H9 (cell line): ENCODE measurements at regions not wholly inside any gene's neighbourhood (a gene's known extent, or its start where the extent isn't known, plus 50 kb on each side); places are given as distances from the start of the nearest gene placed in this dataset.

Experiments
- DNase-seq: peaks from one replicate; pipeline ENCODE4 v3.0.0-alpha.2; 2017
- H2AFZ ChIP-seq: one replicate; pipeline ENCODE4 v1.6.1; 2013; ENCODE audit warnings: mild to moderate bottlenecking, low read length, control low read depth, moderate library complexity
- H2AK5ac ChIP-seq: 2 replicates; pipeline ENCODE4 v1.6.1; 2013; ENCODE audit warnings: low read length, control low read depth, mixed read lengths; ENCODE audit not compliant: insufficient read length
- H2BK120ac ChIP-seq: one replicate; pipeline ENCODE4 v1.6.1; 2013; ENCODE audit warnings: low read depth, mild to moderate bottlenecking, low read length, control low read depth, inconsistent platforms; ENCODE audit not compliant: poor library complexity, severe bottlenecking
- H2BK12ac ChIP-seq: 2 replicates; pipeline ENCODE4 v1.6.1; 2013; ENCODE audit warnings: low read length, control low read depth, mixed read lengths, low read depth; ENCODE audit not compliant: insufficient read length
- H2BK15ac ChIP-seq: 2 replicates; pipeline ENCODE4 v1.6.1; 2013; ENCODE audit warnings: low read depth, low read length, control low read depth
- H2BK20ac ChIP-seq: one replicate; pipeline ENCODE4 v1.6.1; 2013; ENCODE audit warnings: low read depth, mild to moderate bottlenecking, low read length, control low read depth, inconsistent platforms; ENCODE audit not compliant: poor library complexity, severe bottlenecking
- H2BK5ac ChIP-seq: 2 replicates; pipeline ENCODE4 v1.6.1; 2013; ENCODE audit warnings: low read length, control low read depth, mixed read lengths; ENCODE audit not compliant: insufficient read length
- H3K14ac ChIP-seq: 2 replicates; pipeline ENCODE4 v1.6.1; 2013; ENCODE audit warnings: low read length, control low read depth; ENCODE audit not compliant: insufficient read depth
- H3K18ac ChIP-seq: 2 replicates; pipeline ENCODE4 v1.6.1; 2013; ENCODE audit warnings: low read depth, mild to moderate bottlenecking, mixed read lengths, low read length, control low read depth; ENCODE audit not compliant: insufficient read length
- H3K23ac ChIP-seq: 2 replicates; pipeline ENCODE4 v1.6.1; 2013; ENCODE audit warnings: low read length, control low read depth, mixed read lengths, low read depth; ENCODE audit not compliant: insufficient read length
- H3K23me2 ChIP-seq: 2 replicates; pipeline ENCODE4 v1.6.1; 2013; ENCODE audit warnings: low read depth, mild to moderate bottlenecking, mixed read lengths, low read length, control low read depth; ENCODE audit not compliant: insufficient read length, poor library complexity, severe bottlenecking
- H3K27ac ChIP-seq: 2 replicates; pipeline ENCODE4 v1.5.1; 2013; ENCODE audit warnings: low read length, control low read depth, mixed read lengths, low read depth; ENCODE audit not compliant: insufficient read length
- H3K27me3 ChIP-seq: 2 replicates; pipeline ENCODE4 v1.6.1; 2013; ENCODE audit warnings: low read length, control low read depth, inconsistent platforms; ENCODE audit not compliant: insufficient read depth
- H3K4ac ChIP-seq: 2 replicates; pipeline ENCODE4 v1.6.1; 2013; ENCODE audit warnings: low read depth, mild to moderate bottlenecking, control low read depth, inconsistent platforms, low read length, moderate library complexity
- H3K4me1 ChIP-seq: 2 replicates; pipeline ENCODE4 v1.6.1; 2013; ENCODE audit warnings: low read length, control low read depth, inconsistent platforms; ENCODE audit not compliant: insufficient read depth
- H3K4me2 ChIP-seq: 2 replicates; pipeline ENCODE4 v1.6.1; 2013; ENCODE audit warnings: low read length, control low read depth, mixed read lengths; ENCODE audit not compliant: insufficient read length, insufficient read depth
- H3K56ac ChIP-seq: 2 replicates; pipeline ENCODE4 v1.6.1; 2013; ENCODE audit warnings: low read depth, mild to moderate bottlenecking, mixed read lengths, low read length, control low read depth; ENCODE audit not compliant: insufficient read length
- H3K79me1 ChIP-seq: 2 replicates; pipeline ENCODE4 v1.6.1; 2013; ENCODE audit warnings: low read depth, mild to moderate bottlenecking, moderate library complexity, low read length, control low read depth, inconsistent platforms; ENCODE audit not compliant: insufficient read depth, poor library complexity, severe bottlenecking
- H3K79me2 ChIP-seq: 2 replicates; pipeline ENCODE4 v1.6.1; 2013; ENCODE audit warnings: low read length, control low read depth, inconsistent platforms; ENCODE audit not compliant: insufficient read depth
- H3K9ac ChIP-seq: 2 replicates; pipeline ENCODE4 v1.6.1; 2013; ENCODE audit warnings: low read length, control low read depth, mixed read lengths; ENCODE audit not compliant: insufficient read length; ENCODE audit errors: extremely low read depth
- H3K9me3 ChIP-seq: one replicate; pipeline ENCODE4 v1.6.1; 2013; ENCODE audit warnings: low read depth, low read length, inconsistent platforms; ENCODE audit not compliant: control insufficient read depth
- H3T11ph ChIP-seq: one replicate; pipeline ENCODE4 v1.6.1; 2013; ENCODE audit warnings: mild to moderate bottlenecking, low read length, control low read depth, inconsistent platforms
- H4K20me1 ChIP-seq: one replicate; pipeline ENCODE4 v1.6.1; 2013; ENCODE audit not compliant: control insufficient read depth, insufficient read length, insufficient read depth
- H4K5ac ChIP-seq: 2 replicates; pipeline ENCODE4 v1.6.1; 2013; ENCODE audit warnings: low read depth, mild to moderate bottlenecking, mixed read lengths, low read length, control low read depth; ENCODE audit not compliant: insufficient read length
- H4K8ac ChIP-seq: replicated peaks from 2 replicates; pipeline ENCODE4 v1.6.1; 2013; ENCODE audit warnings: low read length, control low read depth, mixed read lengths, low read depth; ENCODE audit not compliant: insufficient read length
- H4K91ac ChIP-seq: 2 replicates; pipeline ENCODE4 v1.6.1; 2013; ENCODE audit warnings: low read depth, mild to moderate bottlenecking, moderate library complexity, mixed read lengths, low read length, control low read depth; ENCODE audit not compliant: insufficient read length
- H3K27ac Mint-ChIP-seq, 3 experiments: 2 replicates in 2 of 3; 3 replicates in 1 of 3; pipeline ENCODE4 v1.8.0; 2020 to 2021; ENCODE audit warnings: mixed read lengths in 3 of 3, mild to moderate bottlenecking in 1 of 3, moderate library complexity in 1 of 3
- H3K27me3 Mint-ChIP-seq: 2 replicates; pipeline ENCODE4 v1.8.0; 2021; ENCODE audit warnings: low read depth, mild to moderate bottlenecking, moderate library complexity, mixed read lengths
- H3K36me3 Mint-ChIP-seq, 3 experiments: 2 replicates in 2 of 3; 3 replicates in 1 of 3; pipeline ENCODE4 v1.8.0; 2020 to 2021; ENCODE audit warnings: low read depth in 3 of 3, mixed read lengths in 3 of 3; ENCODE audit not compliant: insufficient read depth in 1 of 3
- H3K4me1 Mint-ChIP-seq, 2 experiments: 2 replicates each; pipeline ENCODE4 v1.8.0; 2020; ENCODE audit warnings: mixed read lengths in 2 of 2
- H3K4me3 Mint-ChIP-seq, 2 experiments: 2 replicates in 1 of 2; 3 replicates in 1 of 2; pipeline ENCODE4 v1.8.0; 2020 to 2021; ENCODE audit warnings: mild to moderate bottlenecking in 2 of 2, mixed read lengths in 2 of 2, moderate library complexity in 1 of 2
- H3K9me3 Mint-ChIP-seq, 2 experiments: 2 replicates in 1 of 2; 3 replicates in 1 of 2; pipeline ENCODE4 v1.8.0; 2020; ENCODE audit warnings: mild to moderate bottlenecking in 2 of 2, mixed read lengths in 2 of 2, moderate library complexity in 1 of 2
- CTCF ChIP-seq: fragments of 200-600 bp; sonication (generic); conservative IDR thresholded peaks from 3 replicates; pipeline ENCODE4 v1.8.0; 2021; ENCODE audit warnings: antibody characterized with exemption, mild to moderate bottlenecking
- WGBS: extraction: QIAGEN DNeasy Blood & Tissue Kit; methylation state at CpG from one replicate; pipeline ENCODE4 v1.1.7; 2013; ENCODE audit warnings: missing lambda C conversion rate, low lambda C conversion rate, mixed read lengths; ENCODE audit not compliant: insufficient read length; ENCODE audit errors: extremely low coverage; 5-methylcytosine and 5-hydroxymethylcytosine counted together

GRCh38 chr10:26386781-26387180, 51.4 kb upstream of the APBB1IP start:
- no peak overlapping the region for H3K23ac ChIP-seq
- no peak overlapping the region for H2BK5ac ChIP-seq
- no peak overlapping the region for H4K8ac ChIP-seq
- no peak for DNase-seq
- no peak overlapping the region for H2BK12ac ChIP-seq
- H3K23me2 ChIP-seq: no peaks in the 10 kb centered on the region
- no peak overlapping the region for H2AFZ ChIP-seq
- no peak overlapping the region for H2BK20ac ChIP-seq
- no peak overlapping the region for H2BK15ac ChIP-seq
- H2BK120ac ChIP-seq: no peak overlapping the region
- no peak overlapping the region for H3K4me2 ChIP-seq
- no peak overlapping the region for H3K56ac ChIP-seq
- H3K36me3 Mint-ChIP-seq: no peaks in the 10 kb centered on the region
- H3K4ac ChIP-seq: no peak overlapping the region
- no peaks in the 10 kb centered on the region; a peak in 2 of 5 replicates for H3K9me3 Mint-ChIP-seq
- no peak overlapping the region for H3K14ac ChIP-seq
- no peak overlapping the region for H4K5ac ChIP-seq
- no peaks in the 10 kb centered on the region for H3K9me3 ChIP-seq
- no peak overlapping the region for H4K91ac ChIP-seq
- TF ChIP-seq CTCF: no peak
- H3K4me1 Mint-ChIP-seq: peaks cover 0 to 5% of the 10 kb centered on the region in 2 experiments; a peak in 1 of 4 replicates
- H3K18ac ChIP-seq: no peak overlapping the region
- WGBS: no CpG with 5 or more reads among the region's 4 CpGs
- H3K9ac ChIP-seq: no peak overlapping the region
- H3K27me3 Mint-ChIP-seq: peaks cover 7% of the 10 kb centered on the region
- no peak overlapping the region for H3K27ac Mint-ChIP-seq
- H3K79me2 ChIP-seq: no peaks in the 10 kb centered on the region
- H3K4me1 ChIP-seq: no peaks in the 10 kb centered on the region
- H3K4me3 Mint-ChIP-seq: no peak overlapping the region
- H3T11ph ChIP-seq: no peak overlapping the region
- H3K27me3 ChIP-seq: no peaks in the 10 kb centered on the region
- no peaks in the 10 kb centered on the region for H3K79me1 ChIP-seq
- H4K20me1 ChIP-seq: no peaks in the 10 kb centered on the region
- no peak overlapping the region for H3K27ac ChIP-seq
- H2AK5ac ChIP-seq: no peak overlapping the region
